ENCODE measurements at regions not wholly inside any gene's neighbourhood (a gene's known extent, or its start where the extent isn't known, plus 50 kb on each side); places are given as distances from the start of the nearest gene placed in this dataset.

DNA sequence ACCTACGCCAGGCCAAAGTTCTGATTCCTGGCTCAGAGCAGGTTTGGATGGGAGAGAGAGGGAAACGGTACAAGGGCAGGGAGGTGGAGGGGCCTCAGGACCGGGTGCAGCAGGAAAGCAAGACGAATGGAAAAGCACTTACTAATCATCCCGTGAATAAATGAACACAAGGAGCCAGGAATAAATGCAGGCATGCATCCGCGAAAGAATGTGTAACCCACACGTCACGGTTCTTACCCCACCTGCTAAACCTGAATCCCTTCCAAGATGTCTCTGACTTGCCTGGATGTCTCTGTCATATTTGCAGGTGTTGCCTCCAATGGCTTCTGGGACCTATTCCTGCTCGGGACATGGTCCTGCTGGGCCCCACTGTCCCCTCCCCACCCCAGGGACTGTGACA is 335.2 kb upstream of the RNF32 start:
- no peak for DNase-seq (ENCODE audit: low spot score)

DNA sequence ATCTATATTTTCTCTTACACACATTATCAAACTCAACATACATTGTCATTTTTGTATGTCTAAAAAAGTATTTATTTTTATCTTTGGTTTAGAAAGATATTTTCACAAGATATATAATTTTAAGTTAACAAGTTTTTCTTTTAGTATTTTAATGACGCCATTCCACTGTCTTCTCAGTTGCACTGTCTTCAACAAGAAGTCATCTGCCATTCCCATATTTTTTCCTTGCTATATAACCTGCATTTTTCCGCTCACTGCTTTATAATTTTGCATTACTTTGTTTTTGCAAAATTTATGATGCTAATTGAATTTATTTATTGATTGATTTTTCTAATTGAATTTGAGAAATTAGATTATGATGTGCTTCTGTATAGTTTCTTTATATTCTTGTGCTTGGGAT is 357.8 kb upstream of the RNF32 start:
- no peak for DNase-seq (ENCODE audit: low spot score)

DNA sequence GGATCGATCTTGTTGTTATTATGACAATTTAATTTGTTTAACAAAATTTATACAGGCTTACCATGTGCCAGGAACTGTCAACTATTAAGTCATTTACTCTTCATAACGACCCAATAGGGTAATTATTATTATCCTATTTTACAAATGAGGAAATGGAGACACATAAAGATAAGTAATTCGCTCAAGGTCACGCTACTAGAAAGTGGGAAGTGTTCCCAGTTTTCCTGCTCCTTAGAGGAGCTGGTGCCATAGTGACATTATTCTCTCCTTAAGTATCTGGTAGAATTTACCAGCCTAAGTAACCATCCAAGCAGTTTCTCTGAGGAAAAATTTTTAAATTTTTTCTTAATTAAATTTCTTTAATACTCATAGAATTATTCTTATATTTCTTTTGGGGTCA is 360.9 kb upstream of the RNF32 start:
- no peak for DNase-seq (ENCODE audit: low spot score)

DNA sequence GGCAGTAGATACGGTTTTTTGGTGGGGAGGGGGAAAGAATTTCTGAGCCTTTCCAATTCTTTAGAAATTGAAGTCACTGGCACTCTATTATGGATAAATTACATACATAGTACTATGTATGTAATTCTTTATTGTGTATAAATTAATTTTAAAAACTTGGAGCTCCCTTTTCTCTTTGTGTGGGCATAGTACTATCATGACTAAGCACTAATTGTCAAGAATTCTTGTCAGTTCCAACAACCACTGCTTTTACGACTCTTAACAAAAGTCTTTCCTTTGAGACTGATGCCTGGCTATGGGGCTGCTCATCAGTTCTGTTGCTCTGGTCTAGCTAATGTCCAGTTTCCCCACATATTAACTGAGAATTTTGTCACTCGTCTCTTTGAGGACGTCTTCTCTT is 365.3 kb upstream of the RNF32 start:
- no peak for DNase-seq (ENCODE audit: low spot score)

DNA sequence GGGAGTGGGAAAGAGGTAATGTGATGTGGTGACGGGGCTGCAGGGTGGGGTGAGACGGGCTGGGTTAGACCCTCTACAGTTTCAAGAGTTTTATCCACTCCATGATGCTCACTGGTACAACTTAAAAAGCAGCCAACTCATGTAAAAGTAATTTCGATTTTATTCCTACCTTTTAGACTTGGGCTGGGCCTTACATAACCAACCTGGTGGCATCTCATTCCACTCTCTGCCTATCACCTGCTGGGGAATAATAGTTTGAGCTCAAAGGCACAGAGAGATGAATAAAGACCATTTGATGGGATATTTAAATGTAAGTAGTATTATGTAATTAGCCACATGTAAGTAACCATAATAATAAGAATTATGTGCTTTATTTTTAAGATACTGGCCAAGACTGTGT is 366.0 kb upstream of the RNF32 start:
- DNase-seq (ENCODE audit: low spot score), result no peak

DNA sequence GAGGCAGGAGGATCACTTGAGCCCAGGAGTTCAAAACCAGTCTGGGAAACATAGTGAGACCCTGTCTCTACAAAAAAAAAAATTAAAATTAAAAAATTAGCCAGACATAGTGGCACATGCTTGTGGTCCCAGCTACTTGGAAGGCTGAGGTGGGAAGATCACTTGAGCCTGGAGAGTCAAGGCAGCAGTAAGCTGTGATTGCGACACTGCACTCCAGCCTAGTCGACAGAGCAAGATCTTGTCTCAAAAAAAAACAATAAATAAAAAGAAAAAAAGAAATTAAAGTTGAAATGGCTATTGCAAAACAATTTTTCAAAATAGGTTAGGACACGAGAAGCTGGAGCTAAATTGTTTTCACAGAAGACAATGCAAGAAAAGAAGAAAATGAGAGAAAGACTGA is 379.0 kb upstream of the RNF32 start:
- DNase-seq (ENCODE audit: low spot score), result no peak

DNA sequence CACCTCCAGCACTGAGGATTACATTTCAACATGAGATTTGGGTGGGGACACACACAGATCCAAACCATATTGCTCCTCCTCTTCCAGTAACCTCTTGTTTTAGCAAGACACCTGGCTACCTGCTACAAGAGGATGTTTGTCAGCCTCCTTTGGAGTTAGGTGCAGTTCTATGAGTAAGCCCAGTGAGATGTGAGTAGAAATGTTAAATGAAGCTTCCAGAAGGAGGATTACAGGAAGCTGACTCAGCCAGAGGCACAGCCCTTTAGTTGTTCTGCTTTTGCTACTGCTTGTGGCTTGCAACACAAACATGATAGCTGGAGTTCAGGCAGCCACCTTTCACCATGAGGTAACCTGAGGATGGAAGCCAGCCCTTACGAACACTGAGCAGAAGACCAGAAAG is 382.7 kb upstream of the RNF32 start:
- no peak for DNase-seq (ENCODE audit: low spot score)

DNA sequence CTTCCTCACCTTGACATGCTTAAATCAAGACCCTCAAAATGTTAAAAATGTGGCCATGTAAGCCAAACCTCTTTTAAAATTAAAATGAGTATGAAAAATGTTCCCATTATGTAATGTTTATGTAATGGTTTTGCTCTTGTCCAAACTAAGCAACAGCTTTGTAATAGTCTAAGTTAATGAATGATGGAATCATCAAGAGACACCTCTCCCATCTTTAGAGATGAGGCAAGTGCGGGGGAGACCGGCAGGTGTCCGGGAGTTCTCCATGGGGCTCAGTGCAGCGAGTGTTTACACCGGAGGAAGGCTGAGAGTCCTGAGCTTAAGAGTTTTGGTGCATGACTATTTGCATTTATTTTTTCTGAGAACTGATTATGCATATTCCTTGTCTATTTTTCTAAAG is 384.9 kb upstream of the RNF32 start:
- no peak for DNase-seq (ENCODE audit: low spot score)

DNA sequence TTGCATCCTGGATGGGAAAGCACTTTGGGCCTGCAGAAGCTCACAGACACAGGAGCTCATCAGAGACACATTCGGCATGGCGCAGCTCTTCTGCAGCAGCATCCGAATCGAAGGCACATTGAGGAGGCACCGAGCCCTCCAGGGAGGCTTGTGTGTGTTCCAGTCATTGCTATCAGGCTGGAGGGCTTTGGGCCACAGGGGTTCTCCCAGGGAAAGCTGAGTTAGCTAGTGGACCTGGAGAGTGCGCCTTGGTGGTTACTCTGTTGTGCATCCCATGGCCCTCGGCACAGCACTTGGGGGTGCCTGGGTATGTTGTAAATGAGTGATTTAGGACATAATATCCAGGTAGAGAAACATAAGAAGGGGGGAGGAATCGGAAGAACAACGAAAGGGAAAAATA is 388.7 kb upstream of the RNF32 start:
- no peak for DNase-seq (ENCODE audit: low spot score)

DNA sequence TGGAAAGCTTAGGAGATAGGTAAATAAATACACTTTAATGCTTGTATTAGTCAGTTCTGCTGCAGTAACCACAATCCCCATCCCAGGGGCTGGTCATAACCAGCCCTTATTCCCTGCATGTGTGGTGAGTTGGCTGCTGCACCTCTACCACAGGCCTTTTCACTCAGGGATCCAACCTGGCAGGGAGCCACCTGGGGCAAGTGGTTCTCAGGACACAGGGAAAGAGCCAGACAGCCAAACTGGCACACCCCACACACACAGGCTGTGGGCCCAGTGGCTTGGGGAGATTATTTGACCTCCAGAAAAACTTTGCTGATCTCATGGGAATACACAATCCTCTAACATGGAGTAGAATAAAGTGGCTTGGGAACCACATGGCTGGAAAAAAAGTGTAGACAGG is 400.0 kb upstream of the RNF32 start:
- no peak for DNase-seq (ENCODE audit: low spot score)

DNA sequence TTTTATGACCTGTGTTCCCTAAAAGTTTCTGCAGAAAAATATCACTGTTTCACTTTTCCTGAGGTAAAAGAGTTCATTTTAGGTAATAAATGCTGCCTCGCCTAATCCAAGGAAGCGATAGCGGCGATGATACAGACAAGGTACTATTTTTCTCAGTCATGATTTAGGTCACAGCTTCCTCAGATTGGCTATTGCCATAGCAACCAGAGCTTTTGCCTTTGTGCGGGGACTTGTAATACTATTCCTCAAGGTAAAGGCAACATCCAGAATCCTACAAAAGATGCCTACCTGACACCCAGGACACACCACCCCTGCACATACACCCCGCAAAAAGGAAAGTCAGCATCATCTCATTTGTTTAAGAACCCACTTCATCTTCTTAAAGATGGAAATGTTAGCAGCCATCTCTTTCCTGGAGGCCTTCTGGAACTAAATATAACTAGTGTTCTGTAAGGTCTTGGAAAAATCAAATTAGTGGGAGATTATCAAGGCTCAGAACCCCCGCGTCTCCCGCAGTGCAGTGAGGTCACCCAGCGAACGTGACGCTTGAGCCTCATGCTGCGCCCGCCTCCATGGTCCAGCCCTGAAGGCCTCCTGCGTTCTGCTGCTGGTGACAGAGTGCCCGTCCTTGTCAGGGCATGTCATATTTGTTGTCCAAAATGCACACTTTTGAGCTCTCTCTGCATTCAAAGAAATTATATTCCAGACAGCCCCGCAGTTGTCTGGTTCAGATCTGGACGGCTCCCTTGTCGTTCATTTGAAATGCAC is 402.0 kb upstream of the RNF32 start:
- no peak for DNase-seq (ENCODE audit: low spot score)

DNA sequence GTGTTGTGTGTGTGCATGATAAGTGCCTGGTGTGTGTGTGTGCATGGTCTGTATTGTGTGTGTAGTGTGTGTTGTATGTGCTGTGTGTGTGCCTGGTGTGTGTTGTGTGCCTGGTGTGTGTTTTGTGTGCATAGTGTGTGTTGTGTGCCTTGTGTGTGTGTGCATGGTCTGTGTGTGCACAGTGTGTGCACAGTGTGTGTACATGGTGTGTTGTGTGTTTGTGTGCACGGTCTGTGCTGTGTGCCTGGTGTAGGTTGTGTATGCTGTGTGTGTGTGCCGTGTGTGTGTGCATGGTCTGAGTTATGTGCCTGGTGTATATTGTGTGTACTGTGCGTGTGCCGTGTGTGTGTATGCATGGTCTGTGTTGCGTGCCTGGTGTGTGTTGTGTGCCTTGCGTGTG is 403.0 kb upstream of the RNF32 start:
- DNase-seq (ENCODE audit: low spot score), result no peak

DNA sequence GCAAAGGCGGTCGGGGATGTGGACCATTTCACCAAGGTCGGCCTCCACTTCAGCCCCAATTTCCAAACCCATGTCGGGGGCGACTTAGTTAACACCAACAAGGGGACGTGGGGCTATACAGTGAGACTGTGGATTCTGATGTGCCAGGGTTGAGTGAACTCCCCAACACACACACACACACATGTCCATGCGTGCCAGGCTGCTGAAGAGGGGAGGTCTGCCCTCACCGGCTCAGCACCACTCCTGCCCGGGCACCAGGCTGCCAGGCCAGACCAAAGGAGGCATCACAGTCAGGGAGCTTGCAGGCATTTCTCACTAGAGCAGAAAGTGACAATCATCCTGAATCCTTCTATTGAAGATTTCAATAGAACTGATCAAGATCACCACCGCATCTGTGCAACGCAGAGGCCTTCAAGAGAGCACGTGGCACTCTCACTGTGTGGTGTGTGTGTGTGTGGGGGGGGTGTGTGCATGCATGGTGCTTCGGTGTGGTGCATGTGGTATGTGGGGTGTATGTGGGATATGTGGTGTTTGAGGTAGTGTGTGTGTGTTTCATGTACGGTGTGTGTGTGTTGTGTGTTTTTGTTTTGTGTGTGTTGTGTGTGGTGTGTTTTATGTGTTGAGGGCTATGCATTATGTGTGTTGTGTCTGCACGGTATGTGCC is 403.5 kb upstream of the RNF32 start:
- DNase-seq (ENCODE audit: low spot score), result no peak

DNA sequence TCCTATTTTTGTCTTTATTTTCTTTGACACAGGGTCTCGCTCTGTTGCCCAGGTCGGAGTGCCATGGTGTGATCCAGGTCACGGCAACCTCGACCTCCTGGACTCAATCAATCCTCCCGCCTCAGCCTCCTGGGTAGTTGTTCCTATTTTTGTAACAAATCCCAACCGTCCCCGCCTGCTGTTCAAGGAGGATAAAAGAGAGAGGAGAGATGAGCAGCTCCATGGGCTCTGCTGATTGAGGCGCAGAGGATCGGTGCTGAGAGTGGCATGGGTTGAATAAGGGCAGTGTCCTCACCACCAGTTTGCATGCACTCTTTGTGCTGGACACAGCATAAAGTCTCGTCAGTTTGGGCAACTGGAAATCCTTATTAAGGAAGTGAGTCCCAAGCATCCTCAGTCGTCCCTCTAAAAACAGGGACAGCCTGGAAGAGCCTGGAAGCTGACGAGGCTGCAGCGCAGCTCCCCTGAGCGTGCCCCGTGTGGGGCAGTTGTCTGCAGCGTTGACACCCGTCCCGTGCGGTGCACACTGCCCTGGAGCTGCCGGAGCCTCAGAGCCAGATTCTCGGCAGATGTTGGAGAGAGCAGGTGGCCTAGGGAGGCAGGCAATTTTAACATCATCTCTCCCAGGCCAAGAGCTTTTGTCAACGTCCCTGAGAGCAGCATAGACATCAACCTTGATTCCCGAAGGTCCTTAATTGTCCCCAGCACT is 404.2 kb upstream of the RNF32 start:
- DNase-seq (ENCODE audit: low spot score), result no peak

DNA sequence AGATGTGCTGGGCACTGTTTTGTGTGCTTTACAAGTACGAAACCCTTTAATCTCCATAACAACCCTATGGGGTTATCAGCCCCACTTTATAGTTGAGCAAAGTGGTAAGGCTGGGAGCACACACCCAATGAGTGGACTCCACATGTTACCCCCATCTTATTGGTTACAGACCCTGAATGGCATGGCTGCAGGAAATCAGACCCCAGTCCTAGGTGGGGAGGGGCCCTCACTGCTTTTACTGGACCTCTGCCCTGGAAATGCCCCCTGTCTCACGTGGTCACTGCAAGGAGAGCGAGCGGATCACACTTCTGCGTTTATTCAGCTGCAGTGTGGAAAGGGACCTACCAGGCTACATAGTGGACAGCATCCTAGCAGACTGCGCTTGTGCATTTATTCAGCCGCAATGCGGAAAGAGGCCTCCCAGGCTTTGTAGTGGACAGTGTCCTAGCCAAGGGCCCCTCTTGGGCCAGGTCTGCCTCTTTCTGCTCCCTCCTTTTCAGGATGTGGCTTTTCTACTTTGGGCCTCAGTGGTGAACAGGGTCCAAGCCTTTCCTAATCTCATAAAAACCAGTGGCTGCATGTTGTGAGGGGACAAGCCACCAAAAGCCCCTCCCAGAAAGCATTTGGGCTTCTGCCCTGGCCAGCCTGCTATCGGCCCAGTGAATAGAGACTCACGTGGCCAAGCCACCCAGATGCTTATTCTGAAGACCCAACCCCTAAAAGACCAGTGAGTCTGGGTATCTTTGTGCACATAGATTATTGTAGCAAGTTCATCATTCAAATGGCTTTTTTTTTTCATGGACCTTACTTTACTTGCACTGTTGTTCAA is 405.7 kb upstream of the RNF32 start:
- no peak for DNase-seq (ENCODE audit: low spot score)

DNA sequence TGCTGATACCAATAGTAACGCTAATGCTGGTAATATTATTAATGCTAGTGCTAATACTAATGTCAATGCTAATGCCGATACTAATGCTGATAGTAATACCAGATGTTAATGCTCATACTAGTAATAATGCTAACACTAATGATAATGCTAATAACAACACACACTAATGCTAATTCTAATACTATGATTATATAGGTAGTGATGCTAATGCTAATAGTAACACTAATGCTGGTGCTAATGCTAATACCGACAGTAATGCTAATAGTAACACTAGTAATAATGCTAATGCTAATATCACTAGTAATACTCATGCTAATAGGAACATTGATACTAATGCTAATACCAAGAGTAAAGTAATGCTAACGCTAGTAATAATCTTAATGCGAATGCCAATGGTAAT is 406.4 kb upstream of the RNF32 start:
- no peak for DNase-seq (ENCODE audit: low spot score)

DNA sequence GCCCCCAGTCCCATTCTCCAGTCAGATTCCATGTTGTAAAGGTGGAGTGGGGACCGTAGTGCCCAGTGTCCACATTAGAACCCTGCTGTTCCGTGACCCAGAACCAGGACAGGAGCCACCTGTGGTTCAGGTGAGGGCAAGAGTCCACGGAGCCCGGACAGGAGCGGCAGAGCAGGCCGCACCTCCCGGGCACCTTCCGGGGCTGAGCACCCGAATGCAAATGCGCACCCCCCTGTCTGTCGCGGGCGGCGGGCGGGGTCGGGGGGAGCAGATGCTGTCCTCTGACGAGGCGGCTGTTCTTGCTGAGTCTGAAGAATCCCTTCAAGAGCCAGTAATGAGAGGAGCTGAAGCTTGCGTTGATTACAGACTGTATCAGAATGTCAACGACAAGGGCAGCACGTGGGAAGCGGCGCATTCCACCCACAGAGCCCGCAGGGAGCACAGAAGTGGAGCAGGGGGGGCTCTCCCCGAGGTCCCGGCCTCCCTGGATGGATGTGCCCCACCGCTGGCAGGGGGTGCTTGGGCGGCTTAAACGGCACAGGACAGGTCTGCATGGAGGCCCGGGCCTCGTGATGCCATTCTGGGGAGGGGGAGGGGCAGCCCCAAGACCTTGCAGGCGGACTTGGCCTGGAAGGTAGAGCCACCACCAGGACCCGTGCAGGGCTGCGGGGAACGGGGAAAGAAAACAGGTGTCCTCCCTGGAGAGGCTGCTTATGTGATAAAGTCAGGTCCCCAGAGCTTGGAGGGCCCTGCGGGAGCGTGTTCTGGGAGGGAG is 407.5 kb upstream of the RNF32 start:
- DNase-seq (ENCODE audit: low spot score), result no peak

DNA sequence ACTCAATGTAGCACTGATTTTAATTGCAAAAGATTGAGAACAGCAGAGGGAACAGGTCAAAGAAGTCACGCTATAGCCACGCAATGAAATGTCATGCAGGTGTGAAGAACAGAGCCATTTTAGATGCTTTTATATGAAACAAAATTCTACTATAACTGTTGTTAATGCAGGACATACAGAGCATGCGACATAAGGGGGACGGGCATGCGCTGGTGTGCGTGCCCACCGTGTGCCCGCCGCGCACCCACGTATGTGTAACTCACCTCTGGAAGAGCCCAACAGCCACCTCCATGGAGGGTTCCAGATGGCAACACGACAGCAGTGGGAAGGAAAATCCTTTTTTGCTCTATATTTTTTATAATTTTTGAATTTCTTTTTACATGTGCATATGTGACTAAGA is 410.0 kb upstream of the RNF32 start:
- DNase-seq (ENCODE audit: low spot score), result no peak

DNA sequence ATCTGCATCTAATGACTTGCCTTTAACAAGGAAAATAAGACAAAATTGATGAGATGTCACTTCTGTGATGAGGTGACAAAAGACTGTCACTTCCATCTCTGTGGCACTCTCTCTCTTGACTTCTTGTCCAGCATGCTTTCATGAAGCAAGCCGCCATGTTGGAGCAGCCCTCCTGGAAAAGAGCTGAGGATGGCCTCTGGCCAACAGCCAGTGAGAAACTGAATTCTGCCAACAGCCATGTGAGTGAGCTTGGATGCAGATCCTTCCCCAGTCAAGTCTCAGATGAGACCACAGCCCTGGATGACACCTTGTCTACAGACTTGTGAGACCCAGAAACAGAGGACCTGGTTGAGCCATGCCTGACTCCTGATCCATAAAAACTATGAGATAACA is 412.6 kb upstream of the SHH start:
- DNase-seq (ENCODE audit: low spot score), result no peak

DNA sequence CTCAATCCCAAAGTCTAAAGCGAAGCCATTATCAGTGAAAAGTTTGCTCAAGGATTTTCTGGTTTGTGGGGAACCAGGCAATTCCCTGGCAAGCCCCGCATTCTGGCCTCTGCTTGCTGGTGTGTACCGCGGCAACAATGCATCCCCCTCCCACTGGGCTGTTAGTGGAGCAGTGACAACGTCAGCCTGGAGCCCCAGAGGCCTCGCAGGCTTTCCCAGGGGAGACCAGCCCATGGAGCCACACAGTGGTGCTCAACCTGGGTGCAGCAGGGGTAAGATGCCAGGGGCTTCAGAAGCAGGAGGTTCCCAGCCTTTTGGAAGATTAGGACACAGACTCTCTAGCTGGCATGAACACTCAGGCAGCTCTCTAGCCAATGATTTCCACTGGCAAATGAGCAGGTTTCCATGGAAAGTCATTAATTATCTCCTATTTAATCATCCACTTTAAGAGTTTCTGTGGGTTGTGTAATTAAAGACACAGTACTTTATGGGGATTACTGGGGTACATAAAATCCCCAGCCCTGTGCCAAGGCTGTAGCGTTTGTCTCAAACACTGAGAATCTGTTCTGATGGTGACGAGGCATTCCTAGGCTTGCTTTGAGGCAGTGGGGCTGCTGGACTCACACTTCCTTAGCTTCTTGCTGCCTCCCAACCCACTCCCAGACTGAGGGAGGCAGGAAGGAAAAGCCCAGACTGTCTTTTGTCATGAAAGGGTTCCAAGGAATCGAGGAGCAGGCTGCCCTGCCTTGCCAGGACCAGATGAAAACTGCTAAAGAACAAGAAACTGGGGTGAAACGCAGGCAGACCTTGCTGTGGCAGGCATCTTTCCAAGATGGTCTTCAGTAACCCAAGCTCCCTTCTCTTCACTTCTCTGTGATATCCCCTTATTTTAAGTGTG is 411.9 kb upstream of the SHH start:
- no peak for DNase-seq (ENCODE audit: low spot score)

DNA sequence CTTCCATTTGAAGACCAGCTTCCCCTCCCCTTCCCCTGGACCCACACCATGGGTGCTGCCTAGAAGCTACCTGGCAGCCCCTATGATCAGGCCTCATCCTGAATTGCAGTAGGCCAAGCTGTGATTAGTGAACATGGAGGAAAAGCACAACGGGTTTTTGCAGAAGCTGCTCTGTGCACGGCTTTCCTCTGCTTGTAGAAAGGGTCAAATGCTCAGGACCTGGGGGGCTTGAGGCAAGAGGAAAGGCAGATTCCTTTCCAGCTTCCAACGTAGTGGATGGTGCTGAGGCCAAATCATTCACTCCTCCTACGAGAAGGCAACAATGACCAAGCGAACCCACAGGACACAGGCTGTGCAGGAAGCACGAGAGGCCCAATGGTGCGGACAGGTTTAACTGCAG is 410.3 kb upstream of the SHH start:
- no peak for DNase-seq (ENCODE audit: low spot score)

All from globus pallidus (tissue), 1 donor.